NCI-H226 (cell line): ENCODE measurements at regions not wholly inside any gene's neighbourhood (a gene's known extent, or its start where the extent isn't known, plus 50 kb on each side); places are given as distances from the start of the nearest gene placed in this dataset.
"Not testable (repeated sequence)": the region's sequence is repeated elsewhere in the genome, so short reads cannot be mapped to it uniquely, and the experiment has no call there.

Source experiments
- DNase-seq: peaks from one replicate; pipeline ENCODE4 v3.0.0-alpha.2; 2015

DNA sequence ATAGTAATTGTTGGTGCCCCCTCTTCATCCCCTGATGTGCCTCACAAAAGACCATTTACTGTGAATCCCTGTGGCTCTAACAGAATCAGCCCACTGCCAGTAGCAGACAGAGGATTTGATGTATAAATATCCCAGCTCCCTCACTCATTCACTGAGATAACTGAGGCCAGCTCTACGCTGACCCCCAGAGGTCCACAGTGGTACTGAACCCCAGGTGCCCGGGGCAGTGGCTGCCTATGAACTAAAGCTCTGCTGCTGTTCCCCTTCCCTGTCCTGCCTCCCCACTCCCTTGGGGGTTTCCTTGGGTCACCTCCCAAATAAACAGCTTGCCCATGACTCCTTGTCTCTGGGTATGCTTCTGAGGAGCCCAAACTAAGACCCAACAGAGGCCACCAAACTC lies 295.8 kb downstream of the FOXL1 start:
- no peak for DNase-seq

DNA sequence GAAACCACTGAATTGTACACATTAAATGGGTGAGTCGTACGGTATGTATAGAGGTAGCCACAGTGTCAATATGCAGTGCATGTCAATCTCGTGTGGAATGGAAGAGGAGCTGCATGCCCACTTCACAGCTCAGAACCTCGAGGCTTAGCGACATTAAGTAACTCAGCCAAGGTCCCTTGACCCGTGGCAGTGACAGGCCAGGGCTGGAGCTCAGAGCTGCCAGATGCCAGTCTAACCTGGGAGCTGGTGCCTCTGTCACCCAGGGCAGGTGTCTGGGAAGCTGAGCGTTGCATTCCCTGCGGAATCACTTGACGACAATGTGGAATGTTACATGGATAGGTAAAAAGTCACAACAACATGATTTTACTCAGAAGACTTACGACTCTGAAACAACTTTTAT lies 298.1 kb downstream of the FOXL1 start:
- no peak for DNase-seq

DNA sequence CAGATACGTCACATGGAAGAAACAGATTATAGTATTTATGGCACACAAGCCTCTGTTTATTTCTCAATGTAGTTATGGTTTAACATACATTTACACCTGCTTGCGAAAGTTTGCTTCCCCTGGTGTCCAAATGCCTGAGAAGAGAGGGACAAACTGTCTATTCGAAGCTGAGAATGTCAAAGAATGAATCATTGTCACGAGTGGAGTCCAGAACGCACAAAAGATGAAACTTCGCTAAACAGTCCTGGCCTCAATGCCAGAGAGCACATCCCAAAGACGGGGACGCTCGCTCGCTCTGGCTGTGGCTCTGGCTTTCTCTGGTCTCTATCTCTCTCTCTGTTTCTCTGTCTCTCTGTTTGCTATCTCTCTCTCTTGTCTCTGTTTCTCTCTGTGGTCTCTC lies 298.8 kb downstream of the FOXL1 start:
- DNase-seq: no peak

DNA sequence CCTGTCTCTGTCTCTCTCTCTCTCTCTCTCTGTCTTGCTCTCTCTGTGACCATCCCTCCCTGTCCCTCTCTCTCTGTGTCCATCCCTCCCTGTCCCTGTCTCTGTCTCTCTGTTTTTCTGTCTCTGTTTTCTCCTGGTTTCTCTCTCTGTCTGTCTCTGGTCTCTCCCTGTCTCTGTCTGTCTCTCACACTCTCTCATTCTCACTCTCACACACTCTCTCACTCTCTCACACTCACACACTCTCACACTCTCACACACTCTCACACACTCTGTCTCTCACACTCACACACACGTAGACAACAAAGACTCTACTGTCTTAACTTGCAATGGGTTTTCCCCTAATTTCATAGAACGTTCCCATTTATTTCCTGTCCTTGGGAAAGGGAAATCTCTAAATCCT lies 299.5 kb downstream of the FOXL1 start:
- no peak for DNase-seq

DNA sequence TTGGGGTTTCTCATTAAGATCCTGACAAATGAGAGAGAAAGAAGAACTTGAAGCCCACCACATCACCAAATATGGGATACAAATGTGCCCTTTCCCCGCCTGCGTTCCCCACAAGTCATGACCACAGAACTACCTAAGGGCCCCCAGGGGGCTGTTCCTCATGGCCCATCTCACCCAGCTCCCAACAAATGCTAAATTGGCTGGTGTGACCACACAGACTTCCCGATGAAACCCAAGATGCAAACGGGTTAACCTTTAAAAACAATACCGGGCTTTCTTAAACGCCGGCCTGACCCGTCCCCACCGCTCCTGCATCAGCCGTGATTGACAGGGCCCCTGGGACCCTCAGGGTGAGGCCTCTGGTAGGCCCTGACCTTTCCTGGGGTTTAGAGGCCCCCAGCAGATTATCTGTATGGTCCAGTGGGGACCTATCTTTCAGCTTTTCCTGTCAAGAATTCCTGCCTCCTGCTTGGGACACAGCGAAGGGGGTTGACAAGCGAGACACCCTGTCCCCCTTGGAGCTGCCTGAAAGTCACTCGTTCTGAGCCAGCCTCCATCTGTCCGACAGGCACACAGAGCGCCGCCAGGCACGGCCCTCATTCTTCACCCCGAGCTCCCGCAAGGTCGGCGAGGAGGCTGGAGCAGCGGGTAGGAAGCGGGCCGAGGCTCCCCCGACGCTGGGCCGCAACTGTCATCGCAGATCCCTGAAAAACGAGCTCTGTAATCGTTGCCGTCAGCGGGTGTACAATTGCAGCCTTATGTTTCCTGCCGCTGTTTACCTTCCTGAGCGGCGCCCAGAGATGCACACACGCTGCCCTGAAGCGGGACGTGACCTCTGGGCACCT lies 300.1 kb downstream of the FOXL1 start:
- DNase-seq: no peak

DNA sequence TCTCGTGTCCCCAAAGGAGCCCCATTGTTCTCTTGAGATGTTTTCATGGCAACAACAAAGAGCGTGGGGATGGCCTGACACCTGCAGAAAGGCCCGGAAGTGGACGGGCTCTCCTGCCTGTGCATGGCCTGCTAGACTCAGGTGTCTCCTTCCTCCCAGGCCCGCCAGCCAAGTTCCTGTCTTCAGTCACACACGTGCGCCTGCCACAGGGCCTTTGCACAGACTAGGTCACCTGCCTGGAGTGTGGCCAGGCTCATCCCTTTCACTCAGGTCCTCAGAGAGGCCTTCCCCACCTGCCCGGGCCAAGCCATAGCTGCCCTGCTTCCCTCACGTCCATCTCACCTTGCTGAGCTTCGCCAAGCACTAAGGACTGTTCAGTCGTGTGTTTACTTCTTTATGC lies 300.9 kb downstream of the FOXL1 start:
- DNase-seq: no peak

DNA sequence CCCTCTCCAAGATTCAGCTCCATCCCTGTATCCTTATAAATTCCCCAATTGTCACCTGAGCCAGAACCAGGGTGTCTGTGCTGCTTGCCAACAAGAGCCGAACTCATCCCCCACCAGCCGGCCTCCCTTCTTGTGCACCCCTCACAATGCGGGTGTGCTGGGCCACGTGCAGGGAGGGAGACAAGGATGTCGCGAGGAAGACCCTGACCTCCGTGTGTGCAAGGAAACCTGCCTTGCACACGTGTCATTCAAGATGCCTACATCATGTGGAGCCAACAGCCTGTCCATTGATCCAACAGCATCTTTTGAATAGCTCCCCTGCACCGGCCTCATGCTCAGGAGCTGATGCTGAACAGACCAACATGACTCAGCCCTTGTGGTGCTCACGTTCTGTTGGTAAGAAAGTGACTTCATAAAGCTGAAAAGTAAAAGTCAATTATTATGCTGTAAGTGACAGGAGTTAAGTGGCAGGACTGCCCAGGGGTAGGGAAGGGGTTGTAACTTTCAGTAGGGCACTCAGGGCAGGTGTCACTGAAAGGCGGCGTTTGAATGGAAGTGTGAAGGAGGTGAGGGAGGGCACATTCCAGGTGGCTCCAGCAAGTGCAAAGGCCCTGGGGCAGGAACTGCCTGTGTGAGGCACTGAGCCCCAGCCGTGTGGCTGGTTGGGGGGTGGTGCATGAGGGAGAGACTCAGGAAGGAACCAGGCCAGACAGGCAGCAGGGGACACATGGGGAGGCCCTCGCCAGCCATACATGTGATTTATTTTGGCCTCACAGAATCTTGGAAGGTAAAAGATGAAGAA lies 302.2 kb downstream of the FOXL1 start:
- DNase-seq: no peak

DNA sequence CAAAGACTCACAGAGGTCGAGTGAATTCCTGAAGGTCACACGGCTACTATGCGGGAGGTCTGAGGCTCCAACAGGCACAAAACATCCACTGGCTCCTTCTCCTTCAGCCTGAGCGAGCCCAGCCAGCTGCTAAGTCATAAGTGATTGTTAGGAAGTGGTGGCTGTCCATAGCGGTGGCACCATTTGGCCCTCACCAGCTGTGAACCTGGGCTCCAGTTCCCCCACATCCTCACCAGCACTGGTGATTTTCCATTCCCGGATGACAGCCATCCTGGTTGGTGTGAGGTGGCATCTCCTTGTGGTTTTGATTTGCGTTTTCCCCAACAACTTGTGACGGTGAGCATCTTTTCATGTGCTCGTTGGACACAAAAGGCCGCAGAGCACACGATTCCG lies 302.8 kb downstream of the FOXL1 start:
- DNase-seq: no peak

DNA sequence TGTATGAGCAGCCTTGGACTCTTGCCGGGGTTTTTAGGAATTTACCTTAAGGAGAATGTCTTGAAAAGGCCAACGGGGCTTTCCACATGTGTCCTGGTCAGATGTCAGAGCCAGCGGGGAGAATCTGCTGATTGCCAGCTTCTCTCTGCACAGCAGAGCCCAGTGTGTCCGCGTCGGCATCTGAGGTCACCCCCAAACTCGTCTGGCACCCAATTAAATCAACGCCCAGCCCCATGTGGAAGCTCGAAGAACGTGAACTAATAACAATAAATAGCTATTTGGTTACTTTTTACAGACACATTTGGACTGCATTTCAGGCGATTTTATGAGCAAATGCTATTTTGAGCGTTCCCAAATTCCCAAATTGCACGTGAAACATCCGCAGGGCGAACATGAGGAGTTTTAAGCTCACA lies 303.5 kb downstream of the FOXL1 start:
- DNase-seq: no peak

DNA sequence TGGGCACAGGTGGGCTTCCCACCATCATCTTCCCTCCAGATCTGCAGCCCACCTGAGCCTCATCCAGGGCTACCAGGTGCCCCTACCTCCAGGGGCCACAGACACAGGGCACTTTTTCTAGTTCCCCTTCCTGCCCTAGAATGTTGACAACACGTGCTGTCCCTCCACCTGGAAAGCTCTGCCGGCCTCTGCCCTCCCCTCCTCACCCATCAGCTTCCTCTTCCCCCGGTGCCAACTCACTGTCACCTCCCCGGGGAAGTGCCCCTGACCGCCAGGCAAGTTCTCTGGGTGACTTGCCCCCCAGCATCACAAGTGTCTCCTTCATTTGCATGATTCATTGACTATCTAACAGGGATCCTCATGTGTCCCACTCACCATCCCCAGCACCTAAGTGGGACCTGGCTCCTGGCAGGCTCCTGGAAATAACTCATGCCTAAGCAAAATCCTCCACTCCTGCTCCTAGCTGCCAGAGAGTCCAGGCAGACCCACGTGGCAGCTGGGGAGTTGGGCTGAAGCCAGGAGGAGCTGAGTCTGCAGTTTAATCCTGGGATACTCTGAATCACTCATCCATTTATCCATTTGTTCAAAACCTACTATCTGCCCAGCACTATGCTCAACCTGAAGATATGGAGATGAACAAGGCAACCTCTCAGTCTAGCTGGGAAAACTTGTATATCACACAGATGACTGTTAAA lies 304.4 kb downstream of the FOXL1 start:
- peak; percentile 76 for DNase-seq

DNA sequence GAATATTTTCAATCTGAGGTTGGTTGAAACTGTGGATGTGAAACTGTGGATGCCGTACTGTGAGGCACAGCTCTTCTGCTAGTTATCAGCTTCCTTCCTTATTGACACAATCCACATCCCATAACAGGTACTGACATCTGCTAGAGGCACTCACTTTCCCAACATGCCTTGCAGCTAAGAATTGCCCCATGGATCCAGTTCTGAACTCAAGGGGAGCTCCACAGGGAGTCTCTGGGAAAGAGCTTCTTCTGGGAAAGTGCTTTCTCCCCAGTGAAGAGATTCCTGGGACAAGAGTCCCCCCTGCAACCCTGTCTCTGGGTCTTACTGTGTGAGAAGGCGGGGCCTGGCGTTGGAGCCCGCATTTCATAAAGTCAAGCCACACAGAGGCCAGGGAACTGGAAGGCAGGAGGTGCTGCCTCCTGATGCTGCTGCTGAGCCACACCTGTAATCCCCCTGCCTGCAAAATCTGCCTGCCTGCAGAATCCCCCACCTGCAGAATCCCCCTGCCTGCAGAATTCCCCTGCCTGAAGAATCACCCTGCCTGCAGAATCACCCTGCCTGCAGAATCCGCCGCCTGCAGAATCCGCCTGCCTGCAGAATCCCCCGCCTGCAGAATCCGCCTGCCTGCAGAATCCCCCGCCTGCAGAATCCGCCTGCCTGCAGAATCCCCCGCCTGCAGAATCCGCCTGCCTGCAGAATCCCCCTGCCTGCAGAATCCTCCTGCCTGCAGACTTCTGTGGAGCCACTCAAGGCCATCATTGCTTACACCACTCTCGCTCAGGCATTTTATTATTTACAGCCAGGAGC lies 305.4 kb downstream of the FOXL1 start:
- no peak for DNase-seq

DNA sequence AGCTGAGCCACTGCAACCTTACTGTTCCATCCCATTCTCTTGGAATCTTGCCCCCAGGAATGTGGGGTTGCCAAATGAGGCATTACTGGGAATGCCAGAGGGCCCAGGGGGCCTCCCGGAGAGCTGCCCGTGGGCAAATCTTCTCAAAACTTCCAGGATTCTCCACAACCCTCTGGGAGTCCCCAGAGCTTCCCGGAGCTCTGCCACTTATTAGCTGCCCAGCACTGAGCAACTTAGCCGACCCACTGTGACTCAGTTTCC lies 306.0 kb downstream of the FOXL1 start:
- DNase-seq: no peak

DNA sequence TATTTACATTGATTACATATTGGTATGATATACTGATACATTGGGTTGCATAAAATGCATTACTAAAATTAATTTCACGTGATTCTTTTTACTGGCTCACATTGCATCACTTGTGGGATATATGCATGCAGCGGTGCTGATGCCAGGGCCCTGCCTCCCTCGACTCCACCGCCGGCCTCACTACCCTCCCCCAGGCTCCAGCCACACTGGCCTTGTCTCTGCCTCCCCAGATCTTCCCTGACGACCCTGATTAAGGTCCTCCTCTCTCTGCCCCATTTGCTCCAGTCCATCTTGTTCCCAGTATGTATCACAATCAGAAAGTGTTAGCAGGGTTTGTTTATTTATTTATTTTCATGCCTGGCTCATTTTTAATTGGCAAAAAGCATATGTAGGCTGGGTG lies 306.8 kb downstream of the FOXL1 start:
- no peak for DNase-seq

DNA sequence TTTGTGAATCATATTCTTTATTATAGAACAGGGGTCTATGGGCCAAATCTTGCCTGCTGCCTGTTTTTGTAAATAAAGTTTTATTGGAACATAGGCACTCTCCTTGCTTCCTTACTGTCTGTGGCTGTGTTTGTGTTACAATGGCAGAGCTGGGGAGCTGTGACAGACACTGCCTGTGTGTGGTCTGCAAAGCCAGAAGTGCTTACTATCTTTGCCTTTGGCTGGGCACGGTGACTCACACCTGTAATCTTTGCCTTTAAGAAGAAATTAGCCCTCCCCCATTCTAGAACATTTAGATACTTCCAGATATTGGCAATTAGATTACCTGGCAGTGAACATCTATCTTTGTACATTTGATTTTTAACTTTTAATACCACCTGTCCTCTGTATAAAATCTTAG lies 308.3 kb downstream of the FOXL1 start:
- DNase-seq: peak; percentile 35

DNA sequence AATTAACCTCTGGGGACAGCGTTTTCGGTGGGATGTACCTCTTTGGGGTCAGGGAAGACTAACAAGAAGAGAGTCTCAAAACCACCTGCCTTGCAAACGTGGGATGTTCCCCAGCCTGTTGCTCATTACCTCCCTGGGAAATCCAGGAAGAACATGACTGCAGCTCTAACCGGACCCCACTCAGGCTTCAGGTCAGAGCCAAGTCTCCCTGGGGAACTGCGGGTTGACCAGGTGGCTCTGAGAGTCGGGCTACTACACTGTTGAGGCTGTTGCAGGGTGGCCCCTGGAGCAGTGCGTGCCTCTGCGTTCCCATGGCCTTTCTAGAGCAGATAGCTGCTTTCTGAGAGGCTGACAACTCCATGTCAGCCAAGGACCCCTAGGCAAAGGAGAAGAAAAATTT lies 309.1 kb downstream of the FOXL1 start:
- DNase-seq: no peak

DNA sequence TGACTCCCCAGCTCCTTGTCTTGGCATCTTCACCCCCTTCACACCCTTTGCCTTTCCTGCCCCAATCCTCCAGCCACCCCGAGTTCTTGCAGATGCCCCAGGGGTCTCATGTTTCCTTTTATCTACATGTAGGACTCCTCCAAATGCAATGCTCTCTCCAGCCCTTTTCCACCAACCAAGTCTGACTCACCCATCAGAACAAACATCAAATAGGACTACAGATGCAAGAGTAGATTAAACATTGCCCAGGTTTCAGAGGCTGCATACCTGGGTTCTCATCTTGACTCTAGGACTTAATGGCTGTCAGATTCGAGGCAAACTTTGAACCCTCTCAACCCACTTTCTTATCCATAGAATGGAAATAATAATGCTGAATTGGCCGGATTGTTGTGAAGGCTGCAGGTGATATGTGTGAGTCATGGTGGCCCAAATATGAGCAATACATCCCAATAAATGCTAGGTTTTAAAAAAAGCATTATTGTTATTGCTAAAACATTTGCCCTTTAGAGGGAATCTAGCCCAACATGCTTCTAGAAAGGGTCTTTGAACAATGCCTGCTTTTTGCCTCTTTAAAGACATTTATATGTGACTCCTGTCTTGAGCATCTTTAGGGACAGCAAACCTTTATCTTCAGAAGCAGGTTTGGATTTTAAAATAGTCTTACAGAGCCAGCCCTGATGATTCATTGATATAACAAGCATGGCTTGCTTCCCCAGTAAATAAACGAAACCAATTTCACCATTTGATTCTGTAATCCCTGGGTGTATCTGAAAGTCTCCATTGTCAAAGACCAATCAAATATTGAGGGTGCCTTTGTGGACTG lies 310.1 kb downstream of the FOXL1 start:
- DNase-seq: no peak

DNA sequence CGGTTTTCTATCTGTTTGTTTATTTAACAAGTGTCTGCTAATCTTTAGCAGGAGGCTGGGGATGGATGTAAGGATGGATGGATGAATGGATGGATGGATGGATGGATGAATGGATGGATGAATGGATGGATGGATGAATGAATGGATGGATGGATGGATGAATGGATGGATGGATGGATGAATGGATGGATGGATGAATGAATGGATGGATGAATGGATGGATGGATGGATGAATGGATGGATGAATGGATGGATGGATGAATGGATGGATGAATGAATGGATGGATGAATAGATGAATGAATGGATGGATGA lies 310.7 kb downstream of the FOXL1 start:
- DNase-seq: not testable (repeated sequence)

DNA sequence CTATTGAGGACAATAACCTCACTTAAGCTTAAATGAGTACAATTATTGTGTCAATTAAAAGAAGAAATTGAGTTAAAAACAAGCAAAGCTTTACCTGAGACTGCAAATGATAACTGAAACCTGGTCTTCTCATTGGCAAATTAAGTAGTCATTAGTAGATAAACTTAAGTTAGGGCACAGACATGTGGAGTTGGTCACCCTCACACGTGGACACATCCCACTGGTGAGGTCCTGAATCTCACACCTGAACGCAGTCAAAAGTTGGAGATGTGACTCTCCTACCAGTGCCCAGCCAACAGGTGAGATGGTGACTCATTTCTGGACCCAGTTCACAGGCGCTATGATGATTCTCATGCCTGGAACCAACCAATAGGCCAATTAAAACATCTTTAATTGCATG lies 311.6 kb downstream of the FOXL1 start:
- no peak for DNase-seq

DNA sequence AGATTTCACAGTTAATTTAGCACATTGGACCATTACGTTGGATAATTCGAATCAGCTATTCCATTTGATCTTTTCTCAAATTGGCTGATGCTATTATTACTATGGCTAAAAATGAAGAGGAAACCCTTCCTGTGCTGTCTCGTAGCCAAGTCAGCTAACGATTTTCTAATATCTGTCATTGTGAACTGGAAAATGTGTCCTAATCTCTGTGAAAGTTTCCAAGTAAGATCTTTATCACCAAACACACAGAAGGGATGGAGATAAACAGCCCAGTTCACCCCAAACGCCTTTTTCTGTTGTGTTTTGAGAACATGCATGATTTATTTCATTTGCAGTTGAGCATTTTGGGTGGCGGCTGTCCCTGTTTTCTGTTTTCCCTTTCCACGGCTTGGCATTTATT lies 312.8 kb downstream of the FOXL1 start:
- no peak for DNase-seq

DNA sequence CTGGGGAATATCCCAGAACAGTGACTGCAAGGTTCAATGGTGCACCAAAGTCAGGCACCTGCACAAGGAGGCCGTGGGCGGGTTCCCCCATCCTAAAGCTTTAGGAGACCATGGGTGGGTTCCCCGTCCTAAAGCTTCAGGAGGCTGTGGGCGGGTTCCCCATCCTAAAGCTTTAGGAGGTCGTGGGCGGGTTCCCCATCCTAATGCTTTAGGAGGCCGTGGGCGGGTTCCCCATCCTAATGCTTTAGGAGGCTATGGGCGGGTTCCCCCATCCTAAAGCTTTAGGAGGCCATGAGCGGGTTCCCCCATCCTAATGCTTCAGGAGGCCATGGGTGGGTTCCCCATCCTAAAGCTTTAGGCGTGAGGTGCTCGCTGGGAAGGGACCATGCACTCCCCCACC lies 313.3 kb downstream of the FOXL1 start:
- DNase-seq: no peak

DNA sequence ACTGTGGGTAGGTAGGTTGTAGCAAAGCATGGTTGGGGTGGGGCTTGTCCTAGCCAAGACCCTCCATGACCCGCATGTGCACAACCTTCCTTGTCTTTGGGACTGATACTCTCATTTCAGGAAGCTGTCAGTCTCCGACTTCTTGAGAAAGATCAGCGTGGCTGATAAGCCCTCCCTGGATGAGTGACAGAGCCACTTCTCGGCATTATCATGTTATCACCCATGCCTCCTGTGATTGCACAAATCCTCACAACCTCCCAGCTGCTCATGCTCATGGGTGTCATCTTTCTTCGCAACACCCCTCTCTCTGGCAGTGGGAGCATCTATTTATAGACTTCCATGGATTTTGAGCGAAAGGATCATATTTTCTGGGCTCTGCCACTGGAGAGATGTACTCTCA lies 314.2 kb downstream of the FOXL1 start:
- no peak for DNase-seq

DNA sequence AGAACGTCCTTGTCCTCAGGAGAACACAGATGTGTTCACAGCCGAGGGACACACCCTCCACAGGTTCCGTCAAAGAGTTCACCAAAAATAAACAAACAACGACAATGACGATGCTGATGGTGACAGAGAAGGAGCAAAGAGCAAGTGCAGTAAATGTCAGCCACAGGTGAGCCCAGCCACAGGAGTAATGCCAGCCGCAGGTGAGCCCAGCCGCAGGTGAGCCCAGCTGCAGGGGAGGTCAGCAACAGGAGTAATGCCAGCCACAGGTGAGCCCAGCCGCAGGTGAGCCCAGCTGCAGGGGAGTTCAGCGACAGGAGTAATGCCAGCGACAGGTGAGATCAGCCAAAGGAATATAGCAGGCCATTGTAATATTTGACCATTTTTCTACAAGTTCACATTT lies 315.2 kb downstream of the FOXL1 start:
- DNase-seq: no peak
